GM18951 (cell line): ENCODE measurements at regions not wholly inside any gene's neighbourhood (a gene's known extent, or its start where the extent isn't known, plus 50 kb on each side); places are given as distances from the start of the nearest gene placed in this dataset.
"Not testable (repeated sequence)": the region's sequence is repeated elsewhere in the genome, so short reads cannot be mapped to it uniquely, and the experiment has no call there.

Experiments
- POLR2A ChIP-seq: IDR thresholded peaks from 4 replicates; pipeline ENCODE4 v1.6.1; 2011; ENCODE audit warnings: mild to moderate bottlenecking; ENCODE audit not compliant: insufficient read length, insufficient read depth; ENCODE audit errors: extremely low read depth
- in situ Hi-C: fragments of 300-500 bp; cut with MboI; formaldehyde crosslinking; loops from one replicate; pipeline ENCODE4 v1.12.0; 2022; ENCODE audit warnings: low sequenced_read_pairs, mixed read lengths, inconsistent platforms; ENCODE audit not compliant: unreplicated experiment

GRCh38 chr16:9603316-9603715, 511.9 kb downstream of the HAPSTR1 start:
- in situ Hi-C loops, result no loop called here
- no peak for TF ChIP-seq POLR2A

- in situ Hi-C loops, result no loop called here
- TF ChIP-seq POLR2A, result no peak
These were observed 516.2 kb downstream of the HAPSTR1 start for GRCh38 chr16:9607515-9608230.

DNA sequence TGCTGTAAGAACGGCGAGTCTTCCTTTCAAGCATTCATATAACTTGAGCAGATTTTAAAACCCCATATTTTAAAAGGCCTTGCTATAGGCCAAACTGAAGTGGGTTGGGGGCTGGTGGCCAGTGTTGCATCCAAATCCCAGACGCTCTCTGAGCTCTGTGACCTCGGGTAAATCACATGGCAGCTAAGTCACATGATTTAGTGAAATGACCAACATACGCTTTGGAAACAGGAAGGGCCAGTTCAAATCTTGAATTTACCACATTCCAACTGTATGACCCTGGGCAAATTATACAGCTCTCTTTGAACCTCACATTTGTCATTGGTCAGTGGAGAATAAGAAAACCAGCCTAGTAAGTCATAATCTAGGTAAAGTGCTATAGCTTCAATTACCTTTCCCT, 519.3 kb downstream of the HAPSTR1 start:
- TF ChIP-seq POLR2A, result no peak
- in situ Hi-C loops, result no loop called here

- in situ Hi-C loops, result no loop called here
- TF ChIP-seq POLR2A, result no peak
These were observed 520.8 kb downstream of the HAPSTR1 start for GRCh38 chr16:9612267-9612666.

DNA sequence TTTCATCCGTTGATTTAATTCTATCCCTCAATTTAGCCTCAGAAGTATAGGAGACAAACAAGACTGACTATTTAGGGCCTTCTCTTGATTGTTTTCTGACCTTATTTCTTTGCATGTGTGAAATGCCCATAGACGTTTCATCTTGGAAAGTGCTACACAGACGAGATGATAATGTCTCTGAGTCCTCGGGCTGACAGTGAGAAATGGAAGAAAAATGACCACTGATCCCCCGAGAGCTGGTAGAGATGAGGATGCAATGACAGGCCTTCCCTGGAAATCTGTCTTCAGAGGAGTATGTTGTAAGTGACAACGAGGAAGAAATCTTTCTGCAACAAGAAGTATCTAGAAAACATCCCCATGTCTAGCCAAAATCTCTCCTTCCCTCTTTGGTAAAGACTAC, 522.9 kb downstream of the HAPSTR1 start:
- in situ Hi-C loops, result no loop called here
- TF ChIP-seq POLR2A, result no peak

- in situ Hi-C loops, result no loop called here
- no peak for TF ChIP-seq POLR2A
These were observed 530.8 kb downstream of the HAPSTR1 start for GRCh38 chr16:9622268-9622667.

GRCh38 chr16:9625122-9625521, 533.7 kb downstream of the HAPSTR1 start:
- TF ChIP-seq POLR2A, result no peak
- in situ Hi-C loops, result no loop called here

GRCh38 chr16:9627427-9627826, 536.0 kb downstream of the HAPSTR1 start:
- in situ Hi-C loops, result no loop called here
- TF ChIP-seq POLR2A, result no peak

- in situ Hi-C loops, result no loop called here
- TF ChIP-seq POLR2A, result no peak
These were observed 538.7 kb downstream of the HAPSTR1 start for GRCh38 chr16:9630119-9630518.

GRCh38 chr16:9630985-9631384, 539.5 kb downstream of the HAPSTR1 start:
- no peak for TF ChIP-seq POLR2A
- in situ Hi-C loops, result no loop called here

DNA sequence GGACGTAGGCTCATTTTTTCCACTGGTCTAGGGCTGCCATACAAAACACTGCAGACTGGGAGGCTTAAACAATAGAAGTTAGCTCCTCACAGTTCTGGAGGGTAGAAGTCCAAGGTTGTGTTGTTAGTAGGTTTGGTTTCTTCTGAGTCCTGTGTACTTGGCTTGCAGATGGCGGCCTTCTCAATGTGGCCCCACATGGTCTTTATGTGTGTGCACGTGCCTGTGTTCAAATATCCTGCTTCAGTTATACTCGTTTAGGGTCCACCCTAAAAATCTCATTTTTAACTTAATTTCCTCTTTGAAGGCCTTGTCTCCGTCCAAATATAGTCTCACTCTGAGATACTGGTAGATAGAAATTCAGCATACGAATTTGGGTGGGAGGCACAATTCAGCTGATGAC, 542.4 kb downstream of the HAPSTR1 start:
- in situ Hi-C loops, result no loop called here

DNA sequence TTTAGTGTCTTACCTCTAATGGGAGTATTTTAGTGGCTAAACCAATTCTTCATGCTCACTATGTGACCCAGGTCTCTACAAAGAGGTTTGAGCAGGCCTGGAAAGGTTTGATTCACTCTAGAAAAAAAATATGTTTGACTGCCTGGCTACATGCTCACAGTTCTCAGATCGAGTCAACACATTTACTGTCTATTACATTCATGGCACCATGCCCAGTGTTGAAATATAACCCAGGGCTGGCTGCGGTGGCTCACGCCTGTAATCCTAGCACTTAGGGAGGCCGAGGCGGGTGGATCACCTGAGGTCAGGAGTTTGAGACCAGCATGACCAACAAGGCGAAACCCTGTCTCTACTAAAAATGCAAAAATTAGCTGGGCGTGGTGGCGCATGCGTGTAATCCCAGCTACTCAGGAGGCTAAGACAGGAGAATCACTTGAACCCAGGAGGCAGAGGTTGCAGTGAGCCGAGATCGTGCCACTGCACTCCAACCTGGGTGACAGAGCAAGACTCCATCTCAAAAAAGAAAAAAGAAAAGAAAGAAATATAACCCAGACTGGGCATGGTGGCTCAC, 543.8 kb downstream of the HAPSTR1 start:
- in situ Hi-C loops, result not testable (repeated sequence)

More for the DNA sequence above, 542.4 kb downstream of the HAPSTR1 start:
- TF ChIP-seq POLR2A, result no peak

DNA sequence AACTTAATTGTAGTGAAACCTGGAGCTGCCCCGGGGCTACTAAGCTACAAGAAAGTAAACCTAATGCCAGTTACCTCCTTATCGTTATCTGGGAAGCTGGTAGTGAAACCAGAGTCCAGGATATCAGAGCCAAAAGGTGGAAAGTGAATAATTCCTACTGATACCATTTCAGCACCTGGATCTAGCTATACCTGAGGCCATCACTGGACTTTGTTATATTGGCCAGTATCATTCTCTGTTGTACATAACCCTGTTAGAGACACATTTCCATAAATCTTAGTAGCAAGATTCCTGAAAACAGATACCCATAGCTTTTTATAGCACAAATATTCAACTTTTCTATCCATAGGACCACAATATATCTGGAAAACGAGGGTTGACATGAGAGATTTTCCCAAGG, 538.0 kb downstream of the GRIN2A start:
- in situ Hi-C loops, result no loop called here
- TF ChIP-seq POLR2A, result no peak

GRCh38 chr16:9645911-9646310, 536.3 kb downstream of the GRIN2A start:
- in situ Hi-C loops, result no loop called here
- no peak for TF ChIP-seq POLR2A

- no peak for TF ChIP-seq POLR2A
- in situ Hi-C loops, result no loop called here
These were observed 534.1 kb downstream of the GRIN2A start for GRCh38 chr16:9647981-9648701.
